Suppressor macrophage treated with lipopolysaccharide for 4 hours (primary cell): ENCODE measurements at regions not wholly inside any gene's neighbourhood (a gene's known extent, or its start where the extent isn't known, plus 50 kb on each side); places are given as distances from the start of the nearest gene placed in this dataset.
"Not testable (repeated sequence)": the region's sequence is repeated elsewhere in the genome, so short reads cannot be mapped to it uniquely, and the experiment has no call there.

Experiments
- DNase-seq: peaks from one replicate; pipeline ENCODE4 v3.0.0-alpha.2; 2020

GRCh38 chr4:143819029-143819428 is 86.3 kb downstream of the GYPE start:
- no peak for DNase-seq

- not testable (repeated sequence) for DNase-seq
Observed at GRCh38 chr4:143817866-143818265, 87.5 kb downstream of the GYPE start.

DNA sequence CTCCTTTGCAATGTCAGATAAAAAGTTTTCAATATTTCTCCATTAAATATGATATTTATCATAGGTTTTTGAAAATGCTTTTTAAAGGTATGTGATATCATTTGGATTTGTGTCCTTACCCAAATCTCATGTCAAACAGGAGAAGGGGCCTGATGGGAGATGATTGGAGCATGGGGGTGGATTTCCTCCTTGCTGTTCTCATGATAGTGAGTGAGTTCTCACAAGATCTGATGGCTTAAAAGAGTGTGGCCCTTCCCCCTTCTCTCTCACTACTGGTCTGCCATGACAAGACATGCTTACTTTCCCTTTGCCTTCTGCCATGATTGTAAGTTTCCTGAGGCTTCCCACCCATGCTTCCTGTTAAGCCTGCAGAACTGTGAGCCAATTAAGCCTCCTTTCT is 90.0 kb downstream of the GYPE start:
- DNase-seq = not testable (repeated sequence)

DNA sequence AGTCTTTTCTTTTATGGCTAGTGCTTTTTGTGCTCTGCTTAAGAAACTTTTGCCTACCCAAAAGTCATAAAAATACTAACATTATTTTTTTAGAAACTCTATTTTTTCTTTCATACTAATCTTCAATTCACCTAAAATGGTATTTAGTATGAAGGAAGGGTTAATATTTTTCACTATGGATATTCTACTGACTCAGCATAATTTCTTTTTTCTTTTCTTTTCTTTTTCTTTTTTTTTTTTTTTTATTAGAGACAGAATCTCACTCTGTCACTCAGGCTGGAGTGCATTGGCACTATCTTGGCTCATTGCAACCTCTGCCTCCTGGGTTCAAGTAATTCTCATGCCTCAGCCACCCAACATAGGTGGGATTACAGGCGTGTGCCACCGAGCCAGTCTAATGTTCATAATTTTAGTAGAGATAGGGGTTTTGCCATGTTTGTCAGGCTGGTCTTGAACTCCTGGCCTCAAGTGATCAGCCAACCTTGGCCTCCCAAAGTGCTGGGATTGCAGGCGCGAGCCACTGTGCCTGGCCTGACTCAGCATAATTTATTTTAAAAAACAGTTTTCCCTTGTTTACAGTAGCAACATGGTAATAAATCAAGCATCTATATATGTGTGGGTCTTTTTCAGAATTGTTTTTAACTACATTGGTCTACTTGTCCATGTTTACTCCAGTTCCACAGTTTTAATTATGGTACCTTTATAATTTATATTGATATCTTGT is 91.8 kb downstream of the GYPE start:
- DNase-seq = not testable (repeated sequence)

DNA sequence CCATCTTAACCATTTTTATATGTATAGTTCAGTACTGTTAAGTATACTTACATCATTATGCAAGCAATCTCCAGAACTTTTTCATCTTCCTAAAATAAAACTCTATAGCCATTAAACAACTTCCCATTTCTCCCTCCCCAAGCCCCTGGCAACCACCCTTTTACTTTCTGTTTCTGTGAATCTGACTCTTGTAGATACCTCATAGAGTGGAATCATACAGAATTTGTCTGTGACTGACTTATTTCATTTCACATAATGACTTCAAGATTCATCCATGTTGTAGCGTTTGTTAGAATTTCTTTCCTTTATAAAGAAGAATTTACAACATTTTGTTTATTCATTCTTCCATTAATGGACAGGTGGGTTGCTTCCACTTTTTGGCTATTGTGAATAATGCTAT is 91.2 kb upstream of the FREM3 start:
- DNase-seq = peak; percentile 9

DNA sequence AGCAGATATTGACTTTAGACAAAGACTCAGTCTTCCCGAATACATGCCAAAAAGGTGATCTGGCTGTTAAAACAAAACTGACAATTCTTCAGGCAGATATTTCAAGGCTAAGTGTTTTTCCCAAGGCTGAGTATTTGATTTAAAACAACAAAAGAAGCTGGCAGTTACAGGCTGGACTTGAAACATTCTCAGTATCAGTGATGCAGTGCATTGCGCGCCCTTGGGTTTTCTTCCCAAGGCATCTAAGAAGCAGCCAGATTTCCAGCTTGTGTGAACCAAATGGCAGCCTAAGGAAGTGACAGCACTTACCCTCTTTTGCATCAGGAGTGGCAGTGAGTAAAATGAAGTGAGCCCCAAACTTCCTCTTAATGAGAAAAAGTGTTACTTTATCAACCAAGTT is 90.0 kb upstream of the FREM3 start:
- not testable (repeated sequence) for DNase-seq

DNA sequence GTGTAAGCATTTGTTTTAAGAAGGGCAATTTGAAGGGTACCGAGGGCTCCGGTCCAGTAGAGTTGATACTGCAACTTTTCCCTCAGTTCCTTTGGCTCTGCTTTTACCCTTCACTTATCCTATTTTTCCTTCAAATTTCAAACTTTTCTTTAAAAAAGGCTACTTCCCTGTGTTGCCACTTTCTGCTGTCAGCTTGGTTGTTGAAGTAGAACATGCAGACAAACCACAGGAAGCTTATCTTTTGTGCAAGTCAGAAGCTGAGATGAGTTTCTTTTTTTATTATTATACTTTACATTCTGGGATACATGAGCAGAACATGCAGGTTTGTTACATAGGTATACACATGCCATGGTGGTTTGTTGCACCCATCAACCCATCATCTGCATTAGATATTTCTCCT is 89.1 kb upstream of the FREM3 start:
- not testable (repeated sequence) for DNase-seq

DNA sequence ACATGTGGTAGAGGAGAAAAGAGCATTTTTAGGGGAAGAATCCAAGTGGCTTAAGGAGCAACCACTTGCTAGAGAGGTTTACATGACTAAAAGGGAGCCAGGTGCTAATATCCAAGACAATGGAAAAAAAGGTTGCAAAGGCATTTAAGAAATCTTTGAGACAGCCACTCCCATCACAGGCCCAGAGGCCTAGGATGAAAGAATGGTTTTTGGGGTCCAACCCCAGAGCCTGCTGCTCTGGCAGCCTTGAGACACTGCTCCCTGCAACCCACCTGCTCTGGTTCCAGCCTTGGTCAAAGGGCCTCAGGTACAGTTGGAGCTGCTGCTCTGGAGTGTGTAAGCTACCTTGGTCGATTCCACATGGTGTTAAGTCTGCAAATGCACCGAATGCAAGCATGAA is 84.1 kb upstream of the FREM3 start:
- DNase-seq = no peak

DNA sequence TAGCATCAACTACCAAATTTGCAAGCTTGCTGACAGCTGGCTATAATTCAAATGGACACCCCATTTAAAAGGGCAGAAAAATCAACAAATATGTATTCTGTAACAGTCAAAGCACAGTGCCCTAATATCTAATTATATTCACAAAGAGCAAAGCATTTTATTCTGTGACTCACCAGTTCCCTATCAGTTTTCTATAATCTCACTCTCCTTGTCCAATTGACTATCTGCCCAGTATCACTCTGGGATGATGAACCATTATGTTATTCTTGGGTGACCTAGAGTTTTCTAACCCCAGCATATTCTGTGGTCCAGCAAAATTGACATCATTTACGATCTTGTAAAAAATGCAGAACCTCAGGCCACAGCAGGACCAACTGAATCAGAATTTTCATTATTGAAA is 82.0 kb upstream of the FREM3 start:
- DNase-seq = no peak

DNA sequence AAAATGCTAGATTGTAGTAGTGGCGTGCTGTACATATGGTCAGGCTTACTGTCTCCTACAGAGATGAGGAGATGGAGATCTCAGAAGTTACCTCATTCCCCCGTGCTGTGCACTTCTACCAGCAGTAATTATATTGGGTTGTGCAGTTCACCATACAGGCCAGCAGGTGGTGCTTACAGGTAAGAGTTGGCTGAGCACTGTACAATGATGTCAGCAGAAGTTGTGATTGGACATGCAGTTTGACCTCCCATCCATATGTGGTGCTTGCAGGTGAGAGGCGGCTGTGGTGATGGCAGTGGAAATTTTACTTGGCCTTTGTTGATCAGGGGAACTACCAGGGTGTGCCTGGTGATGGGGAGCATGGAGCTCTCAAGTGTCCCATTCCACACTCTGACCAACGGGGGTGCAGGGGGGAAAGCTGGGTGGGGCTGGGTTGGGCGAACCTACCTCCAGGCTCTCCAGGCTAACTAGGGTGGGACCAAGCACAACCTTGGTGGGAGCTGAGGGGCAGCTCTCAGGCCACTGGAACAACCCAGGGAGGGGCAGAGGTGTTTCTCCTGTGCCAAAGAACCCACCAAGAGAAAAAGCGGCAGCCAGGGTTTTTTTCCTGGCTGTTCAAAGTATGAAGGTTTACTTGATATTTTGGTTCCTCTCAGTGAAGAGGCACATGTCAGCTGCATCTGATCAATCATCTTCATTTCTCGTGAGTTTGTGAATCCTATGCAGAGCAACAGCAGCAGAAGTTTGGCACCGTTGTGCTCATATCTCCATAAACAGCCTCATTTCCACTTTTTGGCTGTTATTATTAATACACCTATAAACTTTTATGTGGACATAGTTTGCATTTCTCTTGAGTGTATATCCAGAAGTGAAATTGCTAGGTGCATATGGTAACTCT is 73.8 kb upstream of the FREM3 start:
- DNase-seq = peak; percentile 70

- DNase-seq = no peak
Observed at GRCh38 chr4:143771269-143771668, 70.8 kb upstream of the FREM3 start.

DNA sequence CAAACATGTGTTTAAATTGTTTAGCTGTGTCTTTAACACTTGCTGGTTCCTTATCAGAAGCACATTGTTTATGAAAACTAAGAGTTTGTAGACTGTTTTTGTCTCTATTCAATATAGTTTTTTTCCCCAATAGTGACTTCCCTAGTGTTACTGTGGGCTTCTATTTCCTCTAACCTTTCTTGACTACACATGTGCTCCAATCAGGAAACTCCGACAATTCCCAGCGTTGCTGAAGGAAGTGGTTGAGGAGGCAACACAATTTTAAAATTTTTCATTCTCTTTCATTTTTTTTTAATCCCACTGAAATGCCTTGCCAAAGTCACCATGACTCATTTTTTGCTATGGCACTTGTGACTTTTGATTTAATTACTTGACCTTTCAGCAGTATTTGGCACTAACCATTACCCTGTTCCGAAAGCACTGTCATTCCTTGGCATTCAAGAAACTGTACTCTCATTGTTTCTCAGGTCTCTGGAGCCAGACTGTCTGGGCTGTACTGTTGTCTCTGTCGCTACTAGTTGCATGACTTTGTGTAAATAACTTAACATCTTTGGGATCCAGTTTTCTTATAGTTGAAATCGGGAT is 67.6 kb upstream of the FREM3 start:
- DNase-seq = no peak

- no peak for DNase-seq
Observed at GRCh38 chr4:143763587-143763986, 63.1 kb upstream of the FREM3 start.

DNA sequence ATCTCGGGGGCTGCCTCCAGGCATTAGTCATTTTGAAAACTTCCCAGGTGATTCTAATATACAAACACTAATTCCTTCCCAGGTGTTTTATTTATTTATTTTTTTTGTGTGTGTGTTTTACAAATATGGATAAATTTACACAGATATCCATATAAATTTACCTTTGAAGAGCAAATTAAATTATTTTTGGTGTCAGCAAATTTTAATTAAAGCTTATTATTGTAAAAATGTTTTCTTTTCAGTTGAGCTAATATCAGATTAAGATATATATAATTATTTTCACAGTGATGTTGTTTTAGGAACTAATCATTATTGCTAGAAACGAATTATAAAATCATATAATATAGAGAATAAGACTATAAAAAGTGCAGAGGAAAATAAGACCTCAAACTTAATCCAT is 62.0 kb upstream of the FREM3 start:
- DNase-seq = no peak
